HEK293 (cell line): ENCODE measurements at regions not wholly inside any gene's neighbourhood (a gene's known extent, or its start where the extent isn't known, plus 50 kb on each side); places are given as distances from the start of the nearest gene placed in this dataset.

ENCODE experiments used
- GFI1B ChIP-seq: fragments of 450-650 bp; formaldehyde crosslinking; IDR thresholded peaks from 2 replicates; pipeline ENCODE4 v1.5.1; 2016; ENCODE audit warnings: missing biosample characterization, missing genetic modification characterization
- SCRT2 ChIP-seq: fragments of 450-650 bp; formaldehyde crosslinking; IDR thresholded peaks from 2 replicates; pipeline ENCODE4 v1.5.1; 2016; ENCODE audit warnings: missing biosample characterization, missing genetic modification characterization
- ZNF155 ChIP-seq: fragments of 450-650 bp; formaldehyde crosslinking; IDR thresholded peaks from 2 replicates; pipeline ENCODE4 v1.5.1; 2016; ENCODE audit warnings: missing biosample characterization, missing genetic modification characterization
- ZNF311 ChIP-seq: fragments of 450-650 bp; formaldehyde crosslinking; IDR thresholded peaks from 2 replicates; pipeline ENCODE4 v1.5.1; 2017; ENCODE audit warnings: missing biosample characterization, missing genetic modification characterization, borderline replicate concordance
- ZNF48 ChIP-seq: fragments of 450-650 bp; formaldehyde crosslinking; IDR thresholded peaks from 2 replicates; pipeline ENCODE4 v1.5.1; 2016; ENCODE audit warnings: missing biosample characterization, missing genetic modification characterization
- ZNF701 ChIP-seq: fragments of 450-650 bp; formaldehyde crosslinking; IDR thresholded peaks from 2 replicates; pipeline ENCODE4 v1.5.1; 2016; ENCODE audit warnings: missing biosample characterization, missing genetic modification characterization
- TF ChIP-seq, protein P1 (sequence below): sonication (generic); formaldehyde crosslinking; IDR thresholded peaks from 2 replicates; pipeline ENCODE4 v1.8.1; 2022; ENCODE audit warnings: mild to moderate bottlenecking, moderate library complexity, missing genetic modification reagents
- TF ChIP-seq, protein P2 (sequence below): fragments of 450-650 bp; formaldehyde crosslinking; IDR thresholded peaks from 2 replicates; pipeline ENCODE4 v1.5.1; 2016; ENCODE audit warnings: missing biosample characterization, missing genetic modification characterization
- TF ChIP-seq, protein P3 (sequence below): fragments of 450-650 bp; formaldehyde crosslinking; IDR thresholded peaks from 2 replicates; pipeline ENCODE4 v1.5.1; 2016; ENCODE audit warnings: missing biosample characterization, missing genetic modification characterization

DNA sequence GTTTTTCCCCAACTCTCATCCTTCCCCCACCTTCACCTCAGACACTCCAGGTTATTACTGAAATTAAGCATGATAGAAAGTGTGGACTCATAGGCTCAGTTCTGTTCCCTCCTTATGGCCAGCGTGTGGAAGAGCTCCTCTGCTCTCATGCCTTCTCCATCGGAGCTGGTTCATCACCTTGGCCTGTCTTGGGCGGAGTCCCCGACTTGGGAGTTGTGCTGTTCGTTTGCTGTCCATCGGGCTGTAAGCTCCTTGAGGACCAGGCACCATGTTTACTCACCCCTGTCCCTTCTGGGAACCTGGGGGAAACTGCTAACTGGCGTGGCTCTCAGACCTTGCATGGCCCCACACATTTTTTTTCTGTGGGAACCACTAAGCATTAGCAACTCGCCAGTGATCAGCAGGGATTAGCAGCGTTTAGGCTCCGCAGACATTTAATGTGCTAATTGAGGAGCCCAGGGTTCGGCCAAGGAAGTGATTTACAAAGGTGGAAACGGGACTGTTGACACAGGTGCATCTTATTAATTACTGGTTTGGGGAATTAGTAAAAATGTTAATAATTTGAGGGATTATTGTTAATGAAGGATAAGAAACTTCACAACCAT lies 123.8 kb downstream of the TM9SF2 start:
- TF ChIP-seq, protein P1, sequence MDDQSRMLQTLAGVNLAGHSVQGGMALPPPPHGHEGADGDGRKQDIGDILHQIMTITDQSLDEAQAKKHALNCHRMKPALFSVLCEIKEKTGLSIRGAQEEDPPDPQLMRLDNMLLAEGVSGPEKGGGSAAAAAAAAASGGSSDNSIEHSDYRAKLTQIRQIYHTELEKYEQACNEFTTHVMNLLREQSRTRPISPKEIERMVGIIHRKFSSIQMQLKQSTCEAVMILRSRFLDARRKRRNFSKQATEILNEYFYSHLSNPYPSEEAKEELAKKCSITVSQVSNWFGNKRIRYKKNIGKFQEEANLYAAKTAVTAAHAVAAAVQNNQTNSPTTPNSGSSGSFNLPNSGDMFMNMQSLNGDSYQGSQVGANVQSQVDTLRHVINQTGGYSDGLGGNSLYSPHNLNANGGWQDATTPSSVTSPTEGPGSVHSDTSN (CRISPR knock-in tag): no peak
- TF ChIP-seq, protein P2, sequence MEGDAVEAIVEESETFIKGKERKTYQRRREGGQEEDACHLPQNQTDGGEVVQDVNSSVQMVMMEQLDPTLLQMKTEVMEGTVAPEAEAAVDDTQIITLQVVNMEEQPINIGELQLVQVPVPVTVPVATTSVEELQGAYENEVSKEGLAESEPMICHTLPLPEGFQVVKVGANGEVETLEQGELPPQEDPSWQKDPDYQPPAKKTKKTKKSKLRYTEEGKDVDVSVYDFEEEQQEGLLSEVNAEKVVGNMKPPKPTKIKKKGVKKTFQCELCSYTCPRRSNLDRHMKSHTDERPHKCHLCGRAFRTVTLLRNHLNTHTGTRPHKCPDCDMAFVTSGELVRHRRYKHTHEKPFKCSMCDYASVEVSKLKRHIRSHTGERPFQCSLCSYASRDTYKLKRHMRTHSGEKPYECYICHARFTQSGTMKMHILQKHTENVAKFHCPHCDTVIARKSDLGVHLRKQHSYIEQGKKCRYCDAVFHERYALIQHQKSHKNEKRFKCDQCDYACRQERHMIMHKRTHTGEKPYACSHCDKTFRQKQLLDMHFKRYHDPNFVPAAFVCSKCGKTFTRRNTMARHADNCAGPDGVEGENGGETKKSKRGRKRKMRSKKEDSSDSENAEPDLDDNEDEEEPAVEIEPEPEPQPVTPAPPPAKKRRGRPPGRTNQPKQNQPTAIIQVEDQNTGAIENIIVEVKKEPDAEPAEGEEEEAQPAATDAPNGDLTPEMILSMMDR (tag by site-specific recombination): no peak
- no peak for TF ChIP-seq GFI1B (tag by site-specific recombination)
- TF ChIP-seq SCRT2: no peak; the same call in 1 of the 2 replicates
- TF ChIP-seq, protein P3, sequence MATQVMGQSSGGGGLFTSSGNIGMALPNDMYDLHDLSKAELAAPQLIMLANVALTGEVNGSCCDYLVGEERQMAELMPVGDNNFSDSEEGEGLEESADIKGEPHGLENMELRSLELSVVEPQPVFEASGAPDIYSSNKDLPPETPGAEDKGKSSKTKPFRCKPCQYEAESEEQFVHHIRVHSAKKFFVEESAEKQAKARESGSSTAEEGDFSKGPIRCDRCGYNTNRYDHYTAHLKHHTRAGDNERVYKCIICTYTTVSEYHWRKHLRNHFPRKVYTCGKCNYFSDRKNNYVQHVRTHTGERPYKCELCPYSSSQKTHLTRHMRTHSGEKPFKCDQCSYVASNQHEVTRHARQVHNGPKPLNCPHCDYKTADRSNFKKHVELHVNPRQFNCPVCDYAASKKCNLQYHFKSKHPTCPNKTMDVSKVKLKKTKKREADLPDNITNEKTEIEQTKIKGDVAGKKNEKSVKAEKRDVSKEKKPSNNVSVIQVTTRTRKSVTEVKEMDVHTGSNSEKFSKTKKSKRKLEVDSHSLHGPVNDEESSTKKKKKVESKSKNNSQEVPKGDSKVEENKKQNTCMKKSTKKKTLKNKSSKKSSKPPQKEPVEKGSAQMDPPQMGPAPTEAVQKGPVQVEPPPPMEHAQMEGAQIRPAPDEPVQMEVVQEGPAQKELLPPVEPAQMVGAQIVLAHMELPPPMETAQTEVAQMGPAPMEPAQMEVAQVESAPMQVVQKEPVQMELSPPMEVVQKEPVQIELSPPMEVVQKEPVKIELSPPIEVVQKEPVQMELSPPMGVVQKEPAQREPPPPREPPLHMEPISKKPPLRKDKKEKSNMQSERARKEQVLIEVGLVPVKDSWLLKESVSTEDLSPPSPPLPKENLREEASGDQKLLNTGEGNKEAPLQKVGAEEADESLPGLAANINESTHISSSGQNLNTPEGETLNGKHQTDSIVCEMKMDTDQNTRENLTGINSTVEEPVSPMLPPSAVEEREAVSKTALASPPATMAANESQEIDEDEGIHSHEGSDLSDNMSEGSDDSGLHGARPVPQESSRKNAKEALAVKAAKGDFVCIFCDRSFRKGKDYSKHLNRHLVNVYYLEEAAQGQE (tag by site-specific recombination): no peak
- TF ChIP-seq ZNF701 (tag by site-specific recombination): no peak
- no peak for TF ChIP-seq ZNF48 (tag by site-specific recombination)
- no peak for TF ChIP-seq ZNF311 (tag by site-specific recombination)
- TF ChIP-seq ZNF155 (tag by site-specific recombination): no peak
